GM18502 (cell line): ENCODE measurements at regions not wholly inside any gene's neighbourhood (a gene's known extent, or its start where the extent isn't known, plus 50 kb on each side); places are given as distances from the start of the nearest gene placed in this dataset.

Experiments used
- ATAC-seq: cut with Tn5 transposase; IDR thresholded peaks from one replicate; pipeline ENCODE4 v1.9.1; 2021; ENCODE audit warnings: mild to moderate bottlenecking; ENCODE audit not compliant: unreplicated experiment, poor library complexity

DNA sequence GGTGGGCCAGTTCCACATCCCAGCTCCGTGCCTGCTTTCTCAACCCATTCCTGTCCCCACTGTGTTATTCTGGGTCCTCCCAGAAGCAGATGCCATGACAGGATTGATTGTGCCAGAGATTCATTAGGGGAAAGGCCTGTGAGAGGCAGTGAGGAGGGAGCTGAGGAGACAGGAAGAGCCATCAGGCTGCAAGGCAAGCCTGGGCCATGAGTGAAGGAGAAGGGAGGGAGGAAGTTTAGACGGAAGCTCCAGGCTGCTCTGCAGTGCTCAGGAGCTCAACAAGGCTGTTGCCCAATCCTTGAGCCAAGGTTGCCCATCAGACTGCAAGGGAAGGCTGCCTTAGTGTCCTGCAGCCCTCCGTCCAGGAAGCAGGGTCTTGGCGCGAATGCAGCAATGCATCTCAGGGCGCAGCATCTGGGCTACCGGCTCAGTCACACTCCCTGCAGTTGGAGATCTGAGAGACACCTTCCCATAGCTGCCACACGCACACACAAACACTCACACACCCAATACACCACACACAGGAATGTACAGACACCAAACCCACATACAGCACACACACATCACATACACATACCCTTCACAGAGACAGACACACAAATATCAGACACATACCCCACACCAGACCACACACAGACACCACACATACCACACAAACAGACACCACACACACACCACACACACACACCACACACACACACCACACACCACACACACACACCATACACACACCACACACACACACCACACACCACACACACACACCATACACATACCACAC lies 139.5 kb upstream of the NDUFV2 start:
- ATAC-seq, result no peak

GRCh38 chr18:8963876-8964275 lies 138.6 kb upstream of the NDUFV2 start:
- no peak for ATAC-seq

DNA sequence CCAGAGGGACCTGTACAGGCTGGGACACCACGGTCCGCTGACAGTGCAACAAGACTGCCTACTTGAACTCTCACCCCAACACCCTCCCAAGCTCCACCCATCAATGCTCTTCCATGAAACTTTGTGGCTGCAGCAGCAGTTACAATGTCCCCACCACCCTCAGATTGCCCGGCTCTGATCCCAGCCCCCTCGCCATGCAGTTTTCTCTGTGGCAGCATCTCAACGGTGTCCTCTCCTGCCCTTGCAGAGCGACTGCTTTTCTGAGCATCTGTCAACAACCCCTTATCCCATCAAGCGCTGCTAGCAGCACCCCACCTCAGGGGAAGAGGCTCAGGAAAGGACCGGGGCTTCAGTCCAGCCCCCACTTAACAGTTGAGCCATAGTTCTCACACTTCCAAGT lies 137.1 kb upstream of the NDUFV2 start:
- no peak for ATAC-seq

GRCh38 chr18:8966821-8967220 lies 135.7 kb upstream of the NDUFV2 start:
- no peak for ATAC-seq

GRCh38 chr18:8967573-8967972 lies 134.9 kb upstream of the NDUFV2 start:
- ATAC-seq, result no peak

GRCh38 chr18:8969639-8970390 lies 132.7 kb upstream of the NDUFV2 start:
- ATAC-seq, result no peak

GRCh38 chr18:8970843-8971242 lies 131.7 kb upstream of the NDUFV2 start:
- no peak for ATAC-seq

DNA sequence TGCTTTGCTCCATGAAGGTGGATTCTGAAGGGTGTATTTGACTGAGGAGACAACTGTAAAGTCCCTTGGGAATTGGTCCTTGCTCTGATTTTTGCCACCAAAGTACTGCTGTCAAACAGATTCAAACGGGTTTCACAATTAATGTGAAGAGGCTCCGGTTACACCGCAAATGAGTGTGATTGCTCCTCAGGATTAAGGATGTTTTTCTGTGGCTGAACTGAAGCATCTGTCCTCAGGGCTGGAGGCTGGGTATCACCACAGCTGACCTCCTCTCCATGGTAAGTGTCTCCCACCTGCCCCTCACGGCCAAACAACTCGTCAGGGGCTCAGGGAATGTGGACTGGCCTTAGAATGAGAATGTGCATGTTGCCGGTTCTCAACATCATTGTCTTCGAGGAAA lies 130.4 kb upstream of the NDUFV2 start:
- ATAC-seq, result no peak

GRCh38 chr18:8974279-8974678 lies 128.2 kb upstream of the NDUFV2 start:
- ATAC-seq, result no peak

GRCh38 chr18:8974696-8975095 lies 127.8 kb upstream of the NDUFV2 start:
- ATAC-seq, result no peak

GRCh38 chr18:8975624-8976023 lies 126.9 kb upstream of the NDUFV2 start:
- ATAC-seq, result no peak

- ATAC-seq, result no peak
Measured at GRCh38 chr18:8976606-8977005, 125.9 kb upstream of the NDUFV2 start.

DNA sequence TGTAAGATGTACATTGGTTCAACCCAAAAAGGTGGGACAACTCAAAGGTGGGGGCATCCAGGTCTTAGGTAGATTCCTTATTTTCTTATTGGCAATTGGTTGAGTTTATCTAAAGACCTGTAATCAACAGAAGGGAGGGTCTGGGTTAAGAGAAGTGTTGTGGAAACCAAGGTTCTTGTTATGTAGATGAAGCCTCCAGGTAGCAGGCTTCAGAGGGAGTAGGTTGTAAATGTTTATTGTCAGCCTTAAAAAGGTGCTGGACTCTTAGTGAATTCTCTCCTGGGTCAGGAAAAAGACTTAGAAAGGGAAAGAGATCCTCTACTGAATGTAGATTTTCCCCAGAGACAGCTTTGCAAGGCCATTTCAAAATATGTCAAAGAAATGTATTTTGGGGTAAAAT lies 125.3 kb upstream of the NDUFV2 start:
- ATAC-seq, result no peak

- ATAC-seq, result no peak
Measured at GRCh38 chr18:8977701-8978100, 124.8 kb upstream of the NDUFV2 start.

DNA sequence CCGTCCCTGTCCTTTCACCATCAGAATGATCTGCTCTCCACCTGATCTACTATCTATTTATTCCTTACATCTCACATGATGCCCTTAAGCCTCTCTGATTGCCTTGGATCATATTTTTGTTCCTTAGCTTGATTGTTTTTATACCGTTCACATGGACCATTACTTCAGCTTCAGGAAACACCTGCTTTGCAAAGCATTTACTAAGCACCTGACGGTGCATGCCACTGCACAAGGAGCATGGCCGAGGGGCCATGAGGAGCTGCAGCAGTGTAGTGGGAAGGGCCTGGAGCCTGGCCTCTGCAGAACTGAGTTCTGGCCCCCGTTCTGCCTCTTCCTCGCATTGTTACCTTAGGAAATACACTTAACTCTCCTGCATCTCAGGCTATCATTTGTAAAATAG lies 124.1 kb upstream of the NDUFV2 start:
- ATAC-seq, result no peak

GRCh38 chr18:8979258-8979988 lies 123.1 kb upstream of the NDUFV2 start:
- ATAC-seq, result no peak

GRCh38 chr18:8980496-8980895 lies 122.0 kb upstream of the NDUFV2 start:
- ATAC-seq, result no peak

- ATAC-seq, result no peak
Measured at GRCh38 chr18:8980918-8981317, 121.6 kb upstream of the NDUFV2 start.

GRCh38 chr18:8982416-8983183 lies 119.9 kb upstream of the NDUFV2 start:
- ATAC-seq, result no peak

DNA sequence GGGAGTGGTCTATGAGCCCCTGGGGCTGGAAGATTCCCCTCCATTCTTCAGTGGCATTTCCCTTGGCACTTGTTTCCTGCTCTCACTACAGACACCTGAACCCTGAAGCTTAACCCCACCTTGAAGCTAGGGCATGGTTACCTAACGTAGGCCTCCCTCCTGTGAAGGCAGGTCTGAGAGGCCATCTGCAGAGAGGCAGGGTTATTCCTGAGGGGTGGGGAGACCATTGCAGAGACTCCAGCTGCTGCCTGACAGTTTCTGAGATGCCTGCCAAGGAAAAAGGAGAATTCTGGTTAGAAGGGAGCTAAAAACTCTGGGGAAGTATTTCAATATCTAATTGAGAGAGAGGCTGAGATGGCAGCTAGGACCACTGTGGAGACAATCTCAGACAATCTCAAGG lies 119.3 kb upstream of the NDUFV2 start:
- no peak for ATAC-seq
